HG03066 (cell line): ENCODE measurements at regions not wholly inside any gene's neighbourhood (a gene's known extent, or its start where the extent isn't known, plus 50 kb on each side); places are given as distances from the start of the nearest gene placed in this dataset.

Source experiments
- ATAC-seq: cut with Tn5 transposase; IDR thresholded peaks from one replicate; pipeline ENCODE4 v1.9.1; 2021; ENCODE audit warnings: low read depth; ENCODE audit not compliant: unreplicated experiment

DNA sequence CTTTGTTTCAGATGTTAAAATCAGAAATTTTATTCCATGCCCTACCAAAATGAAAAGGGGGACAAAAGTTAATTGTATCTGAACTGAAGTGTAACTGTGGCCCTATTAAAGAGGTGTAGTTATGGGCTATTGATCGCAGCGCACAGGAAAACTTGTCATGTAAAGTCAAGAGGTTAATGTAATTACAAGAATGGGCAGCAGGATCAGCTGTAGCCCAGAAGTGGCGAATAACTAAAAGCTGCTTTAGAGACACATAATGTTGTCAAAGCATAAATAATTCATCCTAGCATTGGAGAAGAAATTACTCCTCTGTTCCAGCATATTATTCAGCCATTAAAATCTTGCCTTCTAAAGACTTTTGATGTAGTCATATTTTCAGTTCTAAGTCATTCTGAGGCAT, 211.8 kb downstream of the EPHA4 start:
- no peak for ATAC-seq

DNA sequence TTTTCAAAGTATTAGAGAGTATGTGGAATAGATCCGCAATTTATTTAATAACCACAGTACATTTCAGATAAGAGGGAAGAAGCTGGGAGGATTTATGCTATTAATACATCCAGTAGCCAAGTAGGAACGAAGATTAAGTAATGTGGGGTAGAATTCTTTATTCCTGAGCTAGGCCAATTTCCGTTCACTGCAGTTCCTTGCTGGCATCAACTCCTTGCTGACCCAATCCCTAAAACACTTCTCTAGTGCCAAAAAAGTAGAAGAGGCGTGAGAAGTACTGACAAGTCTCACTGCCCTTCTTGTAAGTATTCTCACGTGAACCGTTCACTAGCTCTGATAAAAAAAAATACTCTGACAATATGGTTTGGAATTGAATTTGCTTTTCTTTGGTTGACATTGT, 211.4 kb downstream of the EPHA4 start:
- ATAC-seq, result no peak

DNA sequence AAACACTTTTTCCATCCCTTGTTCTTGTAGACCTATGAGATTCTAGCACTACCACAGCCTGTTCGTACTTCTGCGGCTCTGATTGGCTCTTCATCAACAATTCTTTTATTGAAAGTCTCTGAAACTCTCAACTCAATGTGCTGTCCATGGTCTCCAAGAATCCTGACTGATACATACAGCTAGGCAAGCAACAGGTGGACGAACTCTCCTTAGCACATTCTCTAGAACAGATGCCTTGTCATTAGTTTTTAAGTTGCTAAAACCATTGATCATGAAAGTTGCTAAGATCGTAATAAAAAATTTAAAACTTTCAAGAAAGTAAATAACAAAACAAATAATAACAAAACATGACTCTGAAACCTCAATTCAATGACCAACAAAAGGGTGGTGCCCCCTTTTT, 210.5 kb downstream of the EPHA4 start:
- no peak for ATAC-seq

DNA sequence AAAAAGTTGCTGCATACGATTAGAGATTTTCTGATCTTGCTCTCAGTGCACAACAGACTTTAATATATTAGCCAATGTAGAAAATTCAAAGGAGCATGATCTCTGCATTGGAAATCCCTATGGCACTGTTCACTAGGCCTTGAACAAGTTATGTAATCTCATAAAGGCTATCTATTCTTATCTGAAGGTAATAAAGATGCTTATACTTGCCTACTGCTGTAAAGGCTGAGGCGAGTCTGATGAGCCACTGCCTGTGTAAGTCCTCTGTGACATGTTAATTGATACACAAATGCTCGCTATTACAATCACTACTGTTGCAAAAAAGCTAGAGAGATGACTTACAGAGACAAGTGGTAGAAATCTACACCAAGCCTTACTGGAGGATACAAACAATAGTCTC, 207.4 kb downstream of the EPHA4 start:
- ATAC-seq, result no peak
